ENCODE measurements at regions not wholly inside any gene's neighbourhood (a gene's known extent, or its start where the extent isn't known, plus 50 kb on each side); places are given as distances from the start of the nearest gene placed in this dataset.

GRCh38 chr18:66874812-66875474, 271.1 kb upstream of the CDH19 start:
- H3K27ac ChIP-seq (ENCODE audit: low read depth in 1 of 2, low read length in 1 of 2): no peak overlapping the region
- no peaks in the 10 kb centered on the region for H3K4me1 ChIP-seq (ENCODE audit: control insufficient read depth in 5 of 5, insufficient read depth in 5 of 5, low read length in 5 of 5)
- H3K27me3 ChIP-seq (ENCODE audit: control insufficient read depth in 3 of 3, insufficient read depth in 3 of 3, low read length in 2 of 3): peaks cover 0 to under 1% (median 0%) of the 10 kb centered on the region in 3 donors
- no peaks in the 10 kb centered on the region for H3K36me3 ChIP-seq (ENCODE audit: control insufficient read depth in 4 of 4, insufficient read depth in 4 of 4, low read length in 4 of 4)
- TF ChIP-seq CTCF (IDR thresholded peaks at IDR 0.05; ENCODE audit: control extremely low read depth, extremely low read depth): no peak
- no peaks in the 10 kb centered on the region for H3K9me3 ChIP-seq (ENCODE audit: control insufficient read depth in 4 of 4, insufficient read depth in 3 of 4, low read length in 3 of 4)
- H3K9ac ChIP-seq (ENCODE audit: insufficient read depth in 1 of 2, low read length in 2 of 2): no peak overlapping the region
- WGBS, 2 donors: 76 to 79% methylated on average over 3 of the region's 3 CpGs
- H3K4me3 ChIP-seq: no peak overlapping the region
- ATAC-seq (ENCODE audit: insufficient read depth, low FRiP score) (no peak), DNase-seq (no peak)

GRCh38 chr18:66874375-66874774, 270.5 kb upstream of the CDH19 start:
- no peak overlapping the region for H3K4me3 ChIP-seq
- H3K9me3 ChIP-seq (ENCODE audit: control insufficient read depth in 4 of 4, insufficient read depth in 3 of 4, low read length in 3 of 4): no peaks in the 10 kb centered on the region
- TF ChIP-seq CTCF (IDR thresholded peaks at IDR 0.05; ENCODE audit: control extremely low read depth, extremely low read depth): no peak
- H3K9ac ChIP-seq (ENCODE audit: insufficient read depth in 1 of 2, low read length in 2 of 2): no peak overlapping the region
- ATAC-seq (ENCODE audit: insufficient read depth, low FRiP score): no peak
- H3K27ac ChIP-seq (ENCODE audit: low read depth in 1 of 2, low read length in 1 of 2): no peak overlapping the region
- no peaks in the 10 kb centered on the region for H3K36me3 ChIP-seq (ENCODE audit: control insufficient read depth in 4 of 4, insufficient read depth in 4 of 4, low read length in 4 of 4)
- H3K4me1 ChIP-seq (ENCODE audit: control insufficient read depth in 5 of 5, insufficient read depth in 5 of 5, low read length in 5 of 5): no peaks in the 10 kb centered on the region
- DNase-seq: no peak
- peaks cover 0 to 2% (median 0%) of the 10 kb centered on the region in 3 donors for H3K27me3 ChIP-seq (ENCODE audit: control insufficient read depth in 3 of 3, insufficient read depth in 3 of 3, low read length in 2 of 3)

GRCh38 chr18:66873899-66874298, 270.0 kb upstream of the CDH19 start:
- no peak for TF ChIP-seq CTCF (IDR thresholded peaks at IDR 0.05; ENCODE audit: control extremely low read depth, extremely low read depth)
- no peaks in the 10 kb centered on the region for H3K9me3 ChIP-seq (ENCODE audit: control insufficient read depth in 4 of 4, insufficient read depth in 3 of 4, low read length in 3 of 4)
- H3K27ac ChIP-seq (ENCODE audit: low read depth in 1 of 2, low read length in 1 of 2): no peak overlapping the region
- H3K4me1 ChIP-seq (ENCODE audit: control insufficient read depth in 5 of 5, insufficient read depth in 5 of 5, low read length in 5 of 5): no peaks in the 10 kb centered on the region
- H3K4me3 ChIP-seq: no peak overlapping the region
- H3K9ac ChIP-seq (ENCODE audit: insufficient read depth in 1 of 2, low read length in 2 of 2): no peak overlapping the region
- DNase-seq (no peak), ATAC-seq (ENCODE audit: insufficient read depth, low FRiP score) (no peak)
- no peaks in the 10 kb centered on the region for H3K36me3 ChIP-seq (ENCODE audit: control insufficient read depth in 4 of 4, insufficient read depth in 4 of 4, low read length in 4 of 4)
- 79 to 85% methylated on average over 4 of the region's 4 CpGs for WGBS, 2 donors
- H3K27me3 ChIP-seq (ENCODE audit: control insufficient read depth in 3 of 3, insufficient read depth in 3 of 3, low read length in 2 of 3): peaks cover 0 to 2% (median 0%) of the 10 kb centered on the region in 3 donors

GRCh38 chr18:66872277-66872676, 268.4 kb upstream of the CDH19 start:
- Histone ChIP-seq H3K36me3 (ENCODE audit: control insufficient read depth in 4 of 4, insufficient read depth in 4 of 4, low read length in 4 of 4) (no peaks in the 10 kb centered on the region), H3K4me1 (ENCODE audit: control insufficient read depth in 5 of 5, insufficient read depth in 5 of 5, low read length in 5 of 5) (no peaks in the 10 kb centered on the region), H3K27me3 (ENCODE audit: control insufficient read depth in 3 of 3, insufficient read depth in 3 of 3, low read length in 2 of 3) (peaks cover 0 to 2% (median 0%) of the 10 kb centered on the region in 3 donors), H3K27ac (ENCODE audit: low read depth in 1 of 2, low read length in 1 of 2) (no peak overlapping the region), H3K9me3 (ENCODE audit: control insufficient read depth in 4 of 4, insufficient read depth in 3 of 4, low read length in 3 of 4) (peaks cover 0 to 4% (median 0%) of the 10 kb centered on the region in 4 donors), H3K4me3 (no peak overlapping the region), H3K9ac (ENCODE audit: insufficient read depth in 1 of 2, low read length in 2 of 2) (no peak overlapping the region)
- peak; percentile 58 for ATAC-seq (ENCODE audit: insufficient read depth, low FRiP score)
- DNase-seq: peak in 2 of 3 donors; percentile 26 to 44
- 24 to 34% methylated on average over 1 of the region's 1 CpG for WGBS, 2 donors
- no peak for TF ChIP-seq CTCF (IDR thresholded peaks at IDR 0.05; ENCODE audit: control extremely low read depth, extremely low read depth)
